Breast epithelium (tissue), 3 donors: ENCODE measurements at regions not wholly inside any gene's neighbourhood (a gene's known extent, or its start where the extent isn't known, plus 50 kb on each side); places are given as distances from the start of the nearest gene placed in this dataset.

Source experiments
- POLR2A ChIP-seq: fragments of 450-650 bp; IDR thresholded peaks from one replicate; pipeline ENCODE4 v1.6.1; 2016; ENCODE audit warnings: antibody characterized with exemption, mild to moderate bottlenecking, moderate library complexity
- TF ChIP-seq, protein P1 (sequence below), 3 donors: fragments of 450-650 bp; IDR thresholded peaks; one replicate each; pipeline ENCODE4 v1.5.1; 2016 to 2017; ENCODE audit warnings: antibody characterized with exemption in 3 of 3, mild to moderate bottlenecking in 3 of 3, moderate library complexity in 3 of 3

DNA sequence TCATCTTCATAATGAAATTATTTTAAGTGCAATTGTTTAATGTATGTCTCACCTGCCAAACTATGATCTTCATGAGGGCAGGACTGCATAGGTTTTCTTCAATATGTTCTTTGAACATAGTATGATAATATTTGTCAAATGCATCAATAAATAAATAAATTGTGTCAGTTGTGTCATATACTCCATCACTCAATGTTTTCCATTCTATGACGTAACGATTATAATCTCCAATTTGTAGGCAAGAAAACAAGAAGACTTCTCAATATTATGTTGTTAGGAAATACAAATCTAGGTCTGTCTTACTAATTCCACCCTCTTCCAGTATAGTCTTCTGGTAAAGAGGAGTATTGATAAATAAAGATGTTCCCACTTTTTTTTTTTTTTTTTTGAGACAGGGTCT is 858.1 kb downstream of the MAFB start:
- TF ChIP-seq, protein P1, sequence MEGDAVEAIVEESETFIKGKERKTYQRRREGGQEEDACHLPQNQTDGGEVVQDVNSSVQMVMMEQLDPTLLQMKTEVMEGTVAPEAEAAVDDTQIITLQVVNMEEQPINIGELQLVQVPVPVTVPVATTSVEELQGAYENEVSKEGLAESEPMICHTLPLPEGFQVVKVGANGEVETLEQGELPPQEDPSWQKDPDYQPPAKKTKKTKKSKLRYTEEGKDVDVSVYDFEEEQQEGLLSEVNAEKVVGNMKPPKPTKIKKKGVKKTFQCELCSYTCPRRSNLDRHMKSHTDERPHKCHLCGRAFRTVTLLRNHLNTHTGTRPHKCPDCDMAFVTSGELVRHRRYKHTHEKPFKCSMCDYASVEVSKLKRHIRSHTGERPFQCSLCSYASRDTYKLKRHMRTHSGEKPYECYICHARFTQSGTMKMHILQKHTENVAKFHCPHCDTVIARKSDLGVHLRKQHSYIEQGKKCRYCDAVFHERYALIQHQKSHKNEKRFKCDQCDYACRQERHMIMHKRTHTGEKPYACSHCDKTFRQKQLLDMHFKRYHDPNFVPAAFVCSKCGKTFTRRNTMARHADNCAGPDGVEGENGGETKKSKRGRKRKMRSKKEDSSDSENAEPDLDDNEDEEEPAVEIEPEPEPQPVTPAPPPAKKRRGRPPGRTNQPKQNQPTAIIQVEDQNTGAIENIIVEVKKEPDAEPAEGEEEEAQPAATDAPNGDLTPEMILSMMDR (IDR thresholded peaks at IDR 0.05), result no peak
- no peak for TF ChIP-seq POLR2A
